Liver (tissue), 8 donors: ENCODE measurements at regions not wholly inside any gene's neighbourhood (a gene's known extent, or its start where the extent isn't known, plus 50 kb on each side); places are given as distances from the start of the nearest gene placed in this dataset.

ENCODE experiments used
- DNase-seq: peaks from one replicate; pipeline ENCODE4 v3.0.0-alpha.2; 2017; ENCODE audit warnings: low spot score
- H3K27ac ChIP-seq, 2 donors: one replicate each; pipeline ENCODE4 v1.7.0; 2013; ENCODE audit warnings: inconsistent platforms in 2 of 2, low read length in 2 of 2, control low read depth in 1 of 2, low read depth in 1 of 2, mild to moderate bottlenecking in 1 of 2
- H3K27me3 ChIP-seq, 4 donors: one replicate each; pipeline versions ENCODE4 v1.6.1 to v1.7.0; 2013; ENCODE audit warnings: low read length in 3 of 4, inconsistent platforms in 1 of 4, mild to moderate bottlenecking in 1 of 4, moderate library complexity in 1 of 4; ENCODE audit not compliant: control insufficient read depth in 4 of 4, insufficient read depth in 4 of 4
- H3K36me3 ChIP-seq, 4 donors: one replicate each; pipeline versions ENCODE4 v1.6.1 to v1.7.0; 2013; ENCODE audit warnings: low read length in 3 of 4, mild to moderate bottlenecking in 3 of 4, low read depth in 1 of 4, moderate library complexity in 1 of 4; ENCODE audit not compliant: control insufficient read depth in 4 of 4, insufficient read depth in 3 of 4
- H3K4me1 ChIP-seq, 4 donors: one replicate each; pipeline versions ENCODE4 v1.6.1 to v1.7.0; 2013; ENCODE audit warnings: low read length in 3 of 4, mild to moderate bottlenecking in 3 of 4, moderate library complexity in 1 of 4; ENCODE audit not compliant: control insufficient read depth in 4 of 4, insufficient read depth in 4 of 4
- H3K4me3 ChIP-seq, 3 donors: one replicate each; pipeline versions ENCODE4 v1.6.1 to v1.7.0; 2013; ENCODE audit warnings: low read length in 3 of 3, control low read depth in 1 of 3, low read depth in 1 of 3, mild to moderate bottlenecking in 1 of 3
- H3K9ac ChIP-seq, 2 donors: one replicate each; pipeline ENCODE4 v1.7.0; 2013; ENCODE audit warnings: low read length in 2 of 2, mild to moderate bottlenecking in 2 of 2, moderate library complexity in 2 of 2, control low read depth in 1 of 2, low read depth in 1 of 2
- H3K9me3 ChIP-seq, 4 donors: one replicate each; pipeline versions ENCODE4 v1.6.1 to v1.7.0; 2013; ENCODE audit warnings: low read length in 3 of 4; ENCODE audit not compliant: control insufficient read depth in 4 of 4
- ATF3 ChIP-seq: IDR thresholded peaks from 2 replicates; pipeline ENCODE4 v1.6.1; 2016; ENCODE audit warnings: antibody characterized with exemption
- CTCF ChIP-seq: fragments of 150-350 bp; IDR thresholded peaks from 2 replicates; pipeline ENCODE4 v1.5.1; 2017; ENCODE audit warnings: improper control_type of control experiment, low read depth, low read length; ENCODE audit not compliant: missing input control
- EGR1 ChIP-seq, 2 donors: IDR thresholded peaks; 2 replicates each; pipeline ENCODE4 v1.6.1; 2016 to 2018; ENCODE audit warnings: antibody characterized with exemption in 2 of 2, low read depth in 2 of 2
- FOXA1 ChIP-seq: IDR thresholded peaks from 2 replicates; pipeline ENCODE4 v1.6.1; 2016; ENCODE audit warnings: antibody characterized with exemption
- FOXA2 ChIP-seq: IDR thresholded peaks from 2 replicates; pipeline ENCODE4 v1.6.1; 2016; ENCODE audit warnings: antibody characterized with exemption
- GABPA ChIP-seq, 2 donors: IDR thresholded peaks in 1 of 2; conservative IDR thresholded peaks in 1 of 2; 2 replicates each; pipeline ENCODE4 v1.6.1; 2016; ENCODE audit warnings: antibody characterized with exemption in 2 of 2, mild to moderate bottlenecking in 1 of 2, moderate library complexity in 1 of 2
- HNF4A ChIP-seq, 2 donors: conservative IDR thresholded peaks; 2 replicates each; pipeline ENCODE4 v1.6.1; 2016; ENCODE audit warnings: antibody characterized with exemption in 2 of 2, mild to moderate bottlenecking in 2 of 2
- HNF4G ChIP-seq: IDR thresholded peaks from 2 replicates; pipeline ENCODE4 v1.6.1; 2016; ENCODE audit warnings: antibody characterized with exemption
- JUND ChIP-seq, 2 donors: IDR thresholded peaks; 2 replicates each; pipeline ENCODE4 v1.6.1; 2016; ENCODE audit warnings: antibody characterized with exemption in 2 of 2
- MAX ChIP-seq: IDR thresholded peaks from 2 replicates; pipeline ENCODE4 v1.6.1; 2016; ENCODE audit warnings: antibody characterized with exemption
- REST ChIP-seq: IDR thresholded peaks from 2 replicates; pipeline ENCODE4 v1.6.1; 2016; ENCODE audit warnings: antibody characterized with exemption, mild to moderate bottlenecking
- SP1 ChIP-seq: IDR thresholded peaks from 2 replicates; pipeline ENCODE4 v1.6.1; 2018; ENCODE audit warnings: antibody characterized with exemption, mild to moderate bottlenecking
- ZBTB33 ChIP-seq: IDR thresholded peaks from 2 replicates; pipeline ENCODE4 v1.6.1; 2016; ENCODE audit warnings: antibody characterized with exemption
- WGBS: extraction: QIAGEN DNeasy Blood & Tissue Kit; methylation state at CpG from one replicate; pipeline ENCODE4 v1.1.7; 2013; 5-methylcytosine and 5-hydroxymethylcytosine counted together
- donor health status: healthy.
- donor health status: healthy.
- donor health status: healthy.
- donor health status: healthy.
- donor health status: healthy.

- 88% methylated on average over 5 of the region's 5 CpGs for WGBS
- no peak for TF ChIP-seq FOXA1
- TF ChIP-seq SP1 = no peak
- TF ChIP-seq JUND (IDR thresholded peaks at IDR 0.05) = no peak
- TF ChIP-seq MAX = no peak
- TF ChIP-seq CTCF = no peak
- TF ChIP-seq HNF4A (conservative IDR thresholded peaks at IDR 0.05) = no peak
- TF ChIP-seq ZBTB33 = no peak
- no peak for TF ChIP-seq GABPA (IDR thresholded peaks at IDR 0.05 in 1 of 2, conservative IDR thresholded peaks at IDR 0.05 in 1 of 2)
- TF ChIP-seq HNF4G = no peak
- TF ChIP-seq REST = no peak
- no peak overlapping the region for H3K4me3 ChIP-seq
- H3K9me3 ChIP-seq = no peaks in the 10 kb centered on the region
- no peaks in the 10 kb centered on the region for H3K27me3 ChIP-seq
- DNase-seq = no peak
- H3K36me3 ChIP-seq = peaks cover 0 to 4% (median 0%) of the 10 kb centered on the region in 4 donors
- no peak overlapping the region for H3K27ac ChIP-seq
- no peak overlapping the region for H3K9ac ChIP-seq
- peaks cover 0 to 4% (median under 1%) of the 10 kb centered on the region in 4 donors for H3K4me1 ChIP-seq
These were observed 60.9 kb upstream of the CLCN4 start for GRCh38 chrX:10095698-10096432.

GRCh38 chrX:10098270-10098713 lies 58.5 kb upstream of the CLCN4 start:
- peak overlapping the region in 1 of 3 donors; percentile 25 for H3K4me3 ChIP-seq
- TF ChIP-seq ATF3 (no peak), GABPA (IDR thresholded peaks at IDR 0.05 in 1 of 2, conservative IDR thresholded peaks at IDR 0.05 in 1 of 2) (no peak), MAX (no peak), FOXA1 (no peak), SP1 (no peak), REST (no peak), CTCF (no peak), EGR1 (IDR thresholded peaks at IDR 0.05; ENCODE audit: low read depth in 2 of 2) (no peak), FOXA2 (no peak)
- H3K4me1 ChIP-seq = peaks cover 0 to 11% (median 5%) of the 10 kb centered on the region in 4 donors
- H3K9me3 ChIP-seq = no peaks in the 10 kb centered on the region
- DNase-seq = no peak
- H3K36me3 ChIP-seq = no peaks in the 10 kb centered on the region
- H3K27me3 ChIP-seq = no peaks in the 10 kb centered on the region
- H3K27ac ChIP-seq = peak overlapping the region; percentile 46 to 50
- peak overlapping the region in 1 of 2 donors; percentile 47 for H3K9ac ChIP-seq
- WGBS = 61% methylated on average over 10 of the region's 10 CpGs
